SK-N-SH treated with all-trans-retinoic acid at 6 μM for 48 hours (cell line): ENCODE measurements at regions not wholly inside any gene's neighbourhood (a gene's known extent, or its start where the extent isn't known, plus 50 kb on each side); places are given as distances from the start of the nearest gene placed in this dataset.
A peak's percentile ranks its signal among the peaks of the same experiment; 100 is the strongest.
"Not testable (repeated sequence)": the region's sequence is repeated elsewhere in the genome, so short reads cannot be mapped to it uniquely, and the experiment has no call there.

Experiments
- ATAC-seq: fragments of 200-7000 bp; cut with Tn5 transposase; 3 replicates; pipeline ENCODE4 v1.9.1; 2020; ENCODE audit warnings: mild to moderate bottlenecking, moderate library complexity
- ISL1 ChIP-seq: fragments of 250-450 bp; sonication (Bioruptor Pico); IDR thresholded peaks from 2 replicates; pipeline ENCODE4 v2.1.2; 2022; ENCODE audit warnings: mild to moderate bottlenecking, moderate library complexity

- not testable (repeated sequence) for ATAC-seq
Observed at GRCh38 chr7:73244782-73245311, 63.8 kb downstream of the NSUN5 start.

- peak; percentile 96 for ATAC-seq
Observed at GRCh38 chr7:73234994-73235717, 73.5 kb downstream of the NSUN5 start.

- not testable (repeated sequence) for ATAC-seq
Observed at GRCh38 chr7:73225745-73226144, 82.9 kb downstream of the NSUN5 start.

- ATAC-seq = not testable (repeated sequence)
Observed at GRCh38 chr7:73221724-73222123, 86.9 kb downstream of the NSUN5 start.

- not testable (repeated sequence) for ATAC-seq
Observed at GRCh38 chr7:73220766-73221370, 87.8 kb downstream of the NSUN5 start.

- ATAC-seq = not testable (repeated sequence)
Observed at GRCh38 chr7:73220357-73220756, 88.3 kb downstream of the NSUN5 start.

GRCh38 chr7:73218802-73219201 lies 89.8 kb downstream of the NSUN5 start:
- not testable (repeated sequence) for ATAC-seq

- not testable (repeated sequence) for ATAC-seq
Observed at GRCh38 chr7:73216046-73216675, 92.5 kb downstream of the NSUN5 start.

- ATAC-seq = not testable (repeated sequence)
Observed at GRCh38 chr7:73215232-73215631, 93.4 kb downstream of the NSUN5 start.

- not testable (repeated sequence) for ATAC-seq
Observed at GRCh38 chr7:73214471-73214870, 94.2 kb downstream of the NSUN5 start.

GRCh38 chr7:73213076-73213475 lies 95.5 kb downstream of the NSUN5 start:
- peak; percentile 29 for ATAC-seq

GRCh38 chr7:73205594-73205993 lies 103.0 kb downstream of the NSUN5 start:
- ATAC-seq = peak; percentile 75

DNA sequence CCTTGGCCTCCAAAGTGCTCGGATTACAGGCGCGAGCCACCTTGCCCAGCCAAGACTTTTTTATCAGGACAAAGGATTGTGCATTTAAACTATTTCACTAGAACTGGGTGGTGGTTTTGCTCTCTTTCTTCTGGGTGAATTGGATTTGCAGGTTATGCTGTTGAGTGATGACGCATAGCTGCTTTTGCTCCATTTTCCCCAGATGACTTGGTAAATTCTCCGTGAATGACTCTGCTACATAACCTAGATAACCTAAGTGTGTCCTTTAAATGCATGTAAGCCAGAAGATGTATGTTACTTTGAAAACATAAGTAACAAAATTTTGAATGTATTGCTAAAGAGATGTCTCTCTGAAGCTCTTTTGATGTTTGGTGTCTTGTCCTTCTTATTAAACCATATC lies 103.7 kb downstream of the NSUN5 start:
- peak; percentile 48; the same call in 1 of the 2 replicates for TF ChIP-seq ISL1 (CRISPR knock-in tag)

GRCh38 chr7:73203312-73203711 lies 105.3 kb downstream of the NSUN5 start:
- not testable (repeated sequence) for ATAC-seq

More for the DNA sequence above, 103.7 kb downstream of the NSUN5 start:
- peak; percentile 84 for ATAC-seq

- not testable (repeated sequence) for ATAC-seq
Observed at GRCh38 chr7:73201264-73201663, 107.4 kb downstream of the NSUN5 start.

DNA sequence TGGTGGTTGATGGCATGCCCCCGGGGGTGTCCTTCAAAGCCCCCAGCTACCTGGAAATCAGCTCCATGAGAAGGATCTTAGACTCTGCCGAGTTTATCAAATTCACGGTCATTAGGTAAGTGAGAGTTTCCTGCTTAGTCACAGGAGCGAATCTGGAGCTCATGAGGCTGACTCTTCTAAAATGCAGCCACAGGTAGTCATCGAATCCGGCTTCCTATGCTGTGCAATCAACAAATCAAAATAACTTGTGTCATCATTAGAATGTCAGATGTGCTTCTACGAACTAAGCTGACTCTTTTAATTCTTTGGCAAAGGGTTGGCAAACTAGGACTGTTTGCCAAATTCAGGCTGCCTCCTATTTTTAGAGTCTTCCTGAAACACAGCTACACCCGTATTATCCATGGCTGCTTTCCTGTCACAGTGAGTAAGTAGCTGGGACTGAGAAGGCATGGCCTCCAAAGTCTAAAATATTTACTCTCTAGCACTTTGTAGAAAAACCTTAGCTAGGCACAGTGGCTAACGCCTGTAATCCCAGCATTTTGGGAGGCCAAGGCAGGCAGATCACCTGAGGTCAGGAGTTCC lies 108.0 kb downstream of the NSUN5 start:
- ATAC-seq = peak; percentile 59

GRCh38 chr7:73193991-73194390 lies 108.2 kb upstream of the SPDYE9 start:
- not testable (repeated sequence) for ATAC-seq

DNA sequence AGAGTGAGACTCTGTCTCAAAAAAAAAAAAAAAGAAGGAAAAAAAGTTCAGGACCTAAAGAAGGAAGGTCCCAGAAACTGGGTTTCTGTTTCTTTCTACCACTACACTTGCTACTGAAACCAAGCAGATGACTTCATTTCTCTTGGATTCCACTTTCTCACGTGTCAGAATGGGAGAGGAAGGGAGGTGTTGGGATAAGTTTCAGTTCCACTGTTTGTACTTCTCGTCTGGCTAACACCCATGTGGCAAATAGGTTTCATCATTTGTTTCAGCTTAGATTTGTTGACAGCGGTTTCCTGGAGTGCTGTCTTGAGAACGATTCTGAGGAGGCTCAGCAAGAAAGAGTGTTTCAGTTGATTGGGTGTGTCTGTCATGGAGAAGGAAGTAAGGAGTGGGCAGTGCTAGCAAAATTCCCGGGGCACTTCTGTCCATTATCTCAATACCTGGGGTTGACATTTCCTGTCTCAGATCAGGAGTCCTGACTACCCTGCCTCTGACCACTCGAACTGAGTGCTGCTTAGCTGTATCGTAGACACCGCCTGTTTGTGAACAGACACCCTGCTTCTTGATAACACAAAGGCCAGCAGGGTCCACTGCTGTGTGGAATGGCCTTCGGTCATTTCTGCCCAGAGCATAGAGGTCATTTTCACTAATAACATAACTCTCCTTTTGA lies 104.8 kb upstream of the SPDYE9 start:
- ATAC-seq = peak; percentile 35

DNA sequence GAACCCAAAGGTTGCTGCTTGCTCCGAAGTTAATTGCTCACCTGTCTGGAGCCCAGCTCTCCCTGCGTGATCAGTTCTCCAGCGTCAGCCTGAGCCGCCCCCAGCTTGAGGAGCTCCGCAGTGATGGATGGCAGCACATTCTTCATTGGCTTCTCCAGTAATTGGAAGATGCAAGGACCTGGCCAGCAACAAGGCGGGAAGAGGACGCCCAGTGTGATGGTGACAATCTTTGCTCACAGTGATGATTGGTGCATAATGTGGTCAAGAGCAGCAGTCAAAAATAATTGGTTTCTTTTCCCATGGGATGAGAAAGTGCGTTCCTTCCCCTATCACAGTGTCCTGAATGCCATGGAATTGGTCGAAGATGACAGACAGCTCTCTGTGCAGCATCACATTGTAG lies 102.4 kb upstream of the SPDYE9 start:
- ATAC-seq = not testable (repeated sequence)

DNA sequence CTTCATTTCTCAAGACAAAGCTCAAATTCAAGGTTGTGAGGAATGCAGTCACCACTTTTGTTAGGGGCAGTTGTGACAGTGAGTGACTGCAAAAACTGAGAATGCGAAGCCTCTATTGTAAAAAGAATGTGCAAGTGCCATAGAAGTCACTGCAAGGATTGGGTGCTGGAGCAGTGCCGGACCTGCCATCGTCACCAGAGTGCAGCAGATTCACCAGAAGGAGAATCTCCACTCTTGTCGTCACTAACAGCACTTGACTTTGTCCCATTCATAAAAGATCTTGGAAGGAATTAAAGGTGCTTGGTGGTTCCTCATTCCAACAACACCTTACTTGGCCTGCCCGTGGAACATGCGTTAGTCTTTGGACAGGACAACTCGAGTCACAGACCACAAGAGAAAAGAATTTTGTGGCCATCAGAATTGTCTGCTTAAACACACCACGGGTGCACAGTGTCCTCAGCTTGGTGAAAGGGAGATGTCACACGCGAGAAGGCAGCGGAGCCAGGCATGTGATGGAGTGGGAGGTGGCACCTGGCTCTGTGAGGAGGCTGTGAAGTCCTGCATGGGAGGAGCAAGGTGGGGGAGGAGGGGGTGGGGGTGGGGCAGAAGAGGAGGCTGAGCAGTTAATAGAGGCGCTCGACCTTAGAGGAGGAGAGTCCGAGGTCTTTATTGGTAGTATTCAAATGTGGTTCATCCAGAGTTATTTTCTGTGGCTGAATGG lies 100.9 kb upstream of the SPDYE9 start:
- not testable (repeated sequence) for ATAC-seq

DNA sequence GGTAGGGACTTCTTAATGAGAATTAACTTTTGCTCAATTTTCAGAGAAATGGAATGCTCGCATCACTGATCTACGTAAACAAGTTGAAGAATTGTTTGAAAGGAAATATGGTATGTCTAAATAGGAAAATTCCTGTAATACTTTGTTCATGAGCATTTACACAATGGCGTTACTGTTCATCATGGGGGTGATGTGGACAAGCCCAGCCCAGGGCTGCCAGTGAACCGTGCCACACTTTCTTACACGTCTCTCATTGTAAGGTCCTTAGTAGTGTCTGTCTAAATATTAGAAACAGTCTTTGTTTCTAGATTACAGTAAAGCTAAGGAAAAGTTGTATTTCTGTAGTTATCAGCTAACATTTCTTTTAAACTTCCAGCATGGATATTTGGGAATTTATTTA lies 91.0 kb upstream of the SPDYE9 start:
- ATAC-seq = peak; percentile 30; the same call in 1 of the 3 replicates
